ENCODE measurements at regions not wholly inside any gene's neighbourhood (a gene's known extent, or its start where the extent isn't known, plus 50 kb on each side); places are given as distances from the start of the nearest gene placed in this dataset.

GRCh38 chrX:9184211-9184610 is 150.3 kb upstream of the FAM9B start:
- Mint-ChIP-seq H3K27me3 (ENCODE audit: insufficient read depth, low read depth, poor library complexity) (no peaks in the 10 kb centered on the region), H3K9me3 (peaks cover under 1% of the 10 kb centered on the region; the same call in 2 of the 3 replicates), H3K4me1 (peaks cover 2% of the 10 kb centered on the region; the same call in 2 of the 3 replicates)

More at GRCh38 chrX:9184211-9184610, 150.3 kb upstream of the FAM9B start:
- H3K4me1 ChIP-seq (ENCODE audit: insufficient read depth), result no peaks in the 10 kb centered on the region
- no peaks in the 10 kb centered on the region for H3F3A ChIP-seq (replicated peaks; ENCODE audit: low read depth)
- no peaks in the 10 kb centered on the region for H3K27me3 ChIP-seq (ENCODE audit: insufficient read depth)
- H4K20me1 ChIP-seq (replicated peaks; ENCODE audit: insufficient read depth), result no peaks in the 10 kb centered on the region
- no peak overlapping the region for H3K27ac ChIP-seq (ENCODE audit: low read depth)
- Mint-ChIP-seq H3K27ac (no peak overlapping the region), H3K4me3 (no peak overlapping the region), H3K36me3 (ENCODE audit: low read depth) (no peaks in the 10 kb centered on the region; the same call in 2 of the 3 replicates)
- ATAC-seq, result no peak
- no peaks in the 10 kb centered on the region for H3K9me2 ChIP-seq (ENCODE audit: insufficient read depth)
- H3K36me3 ChIP-seq (ENCODE audit: insufficient read depth), result no peaks in the 10 kb centered on the region
- no peak overlapping the region for H2AFZ ChIP-seq
- TF ChIP-seq ZNF462 (CRISPR knock-in tag; IDR thresholded peaks at IDR 0.05) (no peak), CTCF (conservative IDR thresholded peaks at IDR 0.05; ENCODE audit: low read depth in 2 of 2) (no peak), REST (IDR thresholded peaks at IDR 0.05; ENCODE audit: unreplicated experiment) (no peak), ZNF331 (CRISPR knock-in tag; IDR thresholded peaks at IDR 0.05; ENCODE audit: low read depth) (no peak)
- no peak overlapping the region for H3K4me2 ChIP-seq
- H3K79me2 ChIP-seq (replicated peaks; ENCODE audit: insufficient read depth), result no peaks in the 10 kb centered on the region
- H3K4me3 ChIP-seq, result no peak overlapping the region
- no peak for DNase-seq (ENCODE audit: low spot score)

Data from GM23338 (cell line).